ENCODE measurements at regions not wholly inside any gene's neighbourhood (a gene's known extent, or its start where the extent isn't known, plus 50 kb on each side); places are given as distances from the start of the nearest gene placed in this dataset.

DNA sequence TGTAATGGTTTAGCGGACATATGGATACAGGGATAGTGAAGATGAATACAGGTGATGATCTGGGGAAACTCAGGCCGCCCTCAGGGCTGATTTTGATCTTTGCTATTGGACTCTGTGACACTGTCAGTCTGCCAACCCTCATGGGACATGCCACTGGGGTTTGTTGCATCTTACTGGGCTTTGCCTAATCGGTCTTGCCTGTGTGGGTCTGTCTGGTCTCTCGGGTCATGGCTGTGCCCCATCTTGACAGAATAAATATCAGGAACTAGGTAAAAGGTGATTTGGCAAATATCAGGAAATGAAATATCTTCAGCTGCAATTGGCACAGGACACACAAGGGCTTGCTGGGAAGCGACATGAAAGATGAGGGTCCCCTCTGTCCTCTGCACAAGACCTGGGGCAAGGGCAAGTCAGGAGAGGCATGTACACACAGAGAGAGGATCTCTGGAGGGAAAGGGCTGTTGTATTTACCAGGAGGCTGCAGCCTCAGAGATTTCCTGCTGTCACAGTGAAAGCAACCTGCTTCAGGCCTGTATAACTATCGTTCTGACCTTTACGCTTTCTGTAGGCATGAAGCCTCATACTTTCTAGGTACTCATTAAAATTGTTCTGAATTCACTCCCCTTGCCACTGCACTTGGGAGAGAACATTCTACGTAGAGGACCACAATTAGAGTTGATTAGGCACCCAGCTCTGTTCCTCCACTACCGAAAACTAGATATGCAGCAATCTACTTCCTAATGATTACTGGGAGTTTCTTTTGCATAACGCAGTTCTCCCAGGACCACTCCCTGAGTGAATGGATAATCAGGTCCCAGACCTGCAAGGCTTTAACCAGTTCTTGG, 52.0 kb upstream of the GADD45A start:
- Histone ChIP-seq H2BK120ac (replicated peaks; ENCODE audit: low read depth, low read length) (no peak overlapping the region), H4K91ac (replicated peaks; ENCODE audit: insufficient read length, low read length) (no peak overlapping the region), H3K4me2 (ENCODE audit: insufficient read depth in 1 of 2, low read depth in 2 of 2, low read length in 2 of 2) (no peak overlapping the region), H3K27ac (ENCODE audit: low read depth, low read length) (no peak overlapping the region), H2BK15ac (ENCODE audit: low read length) (no peak overlapping the region), H4K8ac (ENCODE audit: extremely low read depth, insufficient read depth, low read length) (no peak overlapping the region), H2AFZ (ENCODE audit: low read length) (no peak overlapping the region), H2BK20ac (ENCODE audit: low read length) (no peak overlapping the region), H3K36me3 (ENCODE audit: control insufficient read depth in 2 of 4, insufficient read depth in 4 of 4, low read length in 3 of 4) (no peaks in the 10 kb centered on the region), H3K56ac (replicated peaks; ENCODE audit: insufficient read length, low read depth, low read length) (no peak overlapping the region), H3K4me1 (replicated peaks in 1 of 4; ENCODE audit: control insufficient read depth in 3 of 4, insufficient read depth in 4 of 4, low read length in 3 of 4) (no peaks in the 10 kb centered on the region; a peak in 1 of 7 replicates), H3K79me2 (ENCODE audit: control insufficient read depth in 1 of 2, insufficient read depth in 2 of 2, low read length in 2 of 2) (no peaks in the 10 kb centered on the region), H3K27me3 (replicated peaks in 1 of 4; ENCODE audit: control insufficient read depth in 3 of 4, extremely low read depth in 1 of 4, insufficient read depth in 3 of 4, low read length in 3 of 4) (no peaks in the 10 kb centered on the region), H2BK5ac (ENCODE audit: low read depth, low read length) (no peak overlapping the region), H3K4me3 (ENCODE audit: extremely low read depth in 1 of 4, insufficient read depth in 2 of 4, low read depth in 3 of 4, low read length in 4 of 4) (no peak overlapping the region), H3K23ac (ENCODE audit: insufficient read length) (no peak overlapping the region), H3K9ac (replicated peaks in 1 of 4; ENCODE audit: extremely low read depth in 1 of 4, low read depth in 3 of 4, low read length in 3 of 4) (no peak overlapping the region), H2BK12ac (ENCODE audit: low read depth, low read length) (no peak overlapping the region), H3K79me1 (ENCODE audit: low read depth, low read length) (no peaks in the 10 kb centered on the region), H4K20me1 (replicated peaks in 1 of 2; ENCODE audit: control insufficient read depth in 1 of 2, insufficient read depth in 2 of 2, low read length in 2 of 2) (no peaks in the 10 kb centered on the region), H3K14ac (ENCODE audit: insufficient read length) (no peak overlapping the region), H3K9me3 (ENCODE audit: insufficient read depth in 2 of 2, low read depth in 1 of 2, low read length in 1 of 2) (no peaks in the 10 kb centered on the region), H3K4ac (replicated peaks; ENCODE audit: insufficient read length, low read depth, low read length) (no peak overlapping the region), H3K18ac (ENCODE audit: extremely low read depth, low read length) (no peak overlapping the region), H2AK5ac (ENCODE audit: low read depth, low read length) (no peak overlapping the region), H4K5ac (ENCODE audit: insufficient read length, low read depth, low read length) (no peak overlapping the region), H3K23me2 (ENCODE audit: low read depth, low read length) (no peaks in the 10 kb centered on the region; the same call in 1 of the 2 replicates)
- FAIRE-seq (no peak), DNase-seq (ENCODE audit: low read depth in 1 of 2, low spot score in 2 of 2) (peak in 1 of 2 experiments; percentile 17)
- POLR2A ChIA-PET (ENCODE audit: partially characterized antibody) = no interaction called here
- WGBS, 2 experiments (ENCODE audit: extremely low coverage in 1 of 2, insufficient coverage in 1 of 2, insufficient read length in 1 of 2, insufficient replicate concordance in 2 of 2, low coverage in 1 of 2, low lambda C conversion rate in 2 of 2, missing lambda C conversion rate in 1 of 2) = 92% methylated on average over 10 of the region's 10 CpGs; no CpG with 5 or more reads in 1 of the 2 experiments
- TF ChIP-seq FOSL1 (IDR thresholded peaks at IDR 0.05; ENCODE audit: insufficient read depth, low read depth, low read length) (no peak), SIRT6 (IDR thresholded peaks at IDR 0.05; ENCODE audit: low read length) (no peak)
- CTCF ChIA-PET (ENCODE audit: partially characterized antibody) = interaction anchor here (0.6 to 2.4 kb wide), 7 partner anchors 8 to 421 kb away, joined by 3 to 9 read pairs (median 3); no protein-coding TSS in a partner anchor

Measured in H1 (cell line).